ENCODE measurements at regions not wholly inside any gene's neighbourhood (a gene's known extent, or its start where the extent isn't known, plus 50 kb on each side); places are given as distances from the start of the nearest gene placed in this dataset.
A peak's percentile ranks its signal among the peaks of the same experiment; 100 is the strongest.
"Not testable (repeated sequence)": the region's sequence is repeated elsewhere in the genome, so short reads cannot be mapped to it uniquely, and the experiment has no call there.

- DNase-seq (ENCODE audit: low read depth, low spot score), result no peak
These were observed 328.6 kb upstream of the SYNCRIP start for GRCh38 chr6:85971238-85971637.

DNA sequence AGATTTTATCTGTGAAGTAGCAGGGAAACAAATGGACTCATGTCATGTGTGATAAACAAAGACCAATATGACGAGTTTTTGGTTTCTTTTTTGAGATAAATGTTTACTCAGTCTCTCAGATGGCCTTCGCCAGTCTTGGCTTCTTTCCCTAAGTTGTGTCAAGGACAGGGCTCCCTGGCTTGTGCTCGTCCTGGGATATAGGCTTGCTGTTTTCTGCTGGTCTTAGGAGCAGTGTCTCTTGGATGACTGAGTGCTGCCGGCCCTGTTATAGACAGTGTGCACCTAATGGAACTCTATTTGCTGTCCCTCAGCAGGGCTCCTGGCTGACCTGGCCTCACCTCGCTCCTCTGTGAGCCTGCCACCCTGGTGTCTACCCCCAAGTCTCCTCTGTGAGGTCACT lies 324.1 kb upstream of the SYNCRIP start:
- no peak for DNase-seq (ENCODE audit: low read depth, low spot score)

DNA sequence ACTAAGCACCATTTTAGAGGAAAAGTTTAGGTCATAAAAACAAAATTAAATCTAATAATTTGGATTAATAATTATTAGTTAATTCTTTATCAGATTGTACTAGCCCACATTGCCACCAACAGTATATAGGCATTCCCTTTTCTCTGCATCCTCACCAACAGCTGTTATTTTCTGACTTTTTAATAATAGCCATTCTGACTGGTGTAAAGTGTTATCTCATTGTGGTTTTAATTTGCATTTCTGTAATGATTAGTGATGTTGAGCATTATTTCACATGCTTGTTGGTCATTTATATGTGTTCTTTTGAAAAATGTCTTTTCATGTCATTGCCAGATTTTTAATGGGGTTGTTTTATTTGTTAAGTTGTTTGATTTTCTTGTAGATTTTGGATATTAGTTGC lies 319.1 kb upstream of the SYNCRIP start:
- no peak for DNase-seq (ENCODE audit: low read depth, low spot score)

DNA sequence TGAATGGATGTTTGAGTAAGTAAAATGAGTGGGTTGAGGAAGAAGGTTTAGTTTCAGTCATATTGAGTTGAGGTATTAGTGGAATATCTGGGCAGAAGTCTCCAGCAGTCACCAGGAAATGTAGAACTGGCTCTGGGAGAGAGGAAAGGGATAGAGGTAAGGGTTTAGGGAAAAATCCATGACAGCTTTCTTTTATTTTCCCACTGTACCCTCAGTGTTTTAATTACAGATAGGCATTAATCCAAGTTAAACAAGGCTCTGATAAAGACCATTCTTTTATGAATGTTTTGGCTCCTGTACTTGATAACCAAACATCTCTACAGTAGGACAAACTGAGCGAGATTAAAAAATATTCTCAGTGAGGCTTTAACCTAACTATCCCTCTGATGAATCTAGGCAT lies 318.4 kb upstream of the SYNCRIP start:
- no peak for DNase-seq (ENCODE audit: low read depth, low spot score)

- no peak for DNase-seq (ENCODE audit: low read depth, low spot score)
These were observed 305.8 kb upstream of the SYNCRIP start for GRCh38 chr6:85948481-85948880.

DNA sequence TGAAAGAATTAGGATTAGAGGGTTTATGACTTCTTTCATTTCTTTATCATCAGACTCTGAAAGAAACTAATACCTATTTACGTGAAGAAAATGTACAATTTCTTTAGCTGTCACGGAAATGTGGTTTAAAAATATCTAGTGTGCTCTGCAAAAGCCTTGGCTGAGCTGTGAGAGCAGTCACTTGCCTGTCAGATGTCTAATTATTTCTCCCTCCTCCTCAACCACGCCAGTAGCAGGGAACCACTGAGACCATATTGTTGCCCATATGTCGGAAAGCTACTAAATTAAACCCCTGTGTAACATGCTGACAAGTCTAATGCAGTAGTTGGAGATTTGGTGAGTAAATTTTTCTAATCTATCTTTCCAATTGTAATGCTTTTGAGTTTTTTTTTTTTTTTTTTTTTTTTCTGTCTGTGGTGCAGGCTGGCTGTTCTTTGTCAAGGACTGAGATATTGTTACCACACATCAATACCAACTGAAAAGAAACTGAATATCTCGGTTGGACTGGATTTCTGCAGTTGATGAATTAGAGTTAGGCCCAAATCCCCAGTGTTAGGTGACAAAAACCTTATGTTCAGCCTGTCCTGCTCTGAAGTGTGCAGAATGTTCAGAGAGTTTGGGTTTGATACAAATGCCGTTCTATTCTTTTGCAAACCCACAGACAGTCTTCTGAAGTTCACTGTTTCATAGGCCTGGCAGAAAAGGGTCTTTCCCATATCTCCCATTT lies 302.9 kb upstream of the SYNCRIP start:
- DNase-seq (ENCODE audit: low read depth, low spot score), result no peak

DNA sequence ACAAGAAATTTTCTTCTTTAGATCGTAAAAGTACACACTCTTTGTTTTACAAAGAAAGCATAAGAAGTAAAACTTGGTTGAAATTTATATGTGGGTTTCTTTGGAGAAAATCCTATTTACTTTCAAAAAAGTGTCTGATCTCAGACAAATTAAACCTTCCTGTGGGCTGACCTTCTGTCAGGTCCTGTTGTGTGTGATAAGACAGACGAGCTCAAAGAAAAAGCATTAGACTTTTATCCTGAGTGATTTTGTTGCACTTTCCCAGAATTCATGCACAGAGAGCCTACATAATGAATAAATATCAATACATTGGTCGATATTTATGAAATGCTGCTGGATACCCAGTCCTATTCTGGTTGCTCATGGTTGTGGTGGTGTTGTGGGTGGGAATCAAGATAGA lies 302.1 kb upstream of the SYNCRIP start:
- no peak for DNase-seq (ENCODE audit: low read depth, low spot score)

- DNase-seq (ENCODE audit: low read depth, low spot score), result no peak
These were observed 300.2 kb upstream of the SYNCRIP start for GRCh38 chr6:85942844-85943243.

DNA sequence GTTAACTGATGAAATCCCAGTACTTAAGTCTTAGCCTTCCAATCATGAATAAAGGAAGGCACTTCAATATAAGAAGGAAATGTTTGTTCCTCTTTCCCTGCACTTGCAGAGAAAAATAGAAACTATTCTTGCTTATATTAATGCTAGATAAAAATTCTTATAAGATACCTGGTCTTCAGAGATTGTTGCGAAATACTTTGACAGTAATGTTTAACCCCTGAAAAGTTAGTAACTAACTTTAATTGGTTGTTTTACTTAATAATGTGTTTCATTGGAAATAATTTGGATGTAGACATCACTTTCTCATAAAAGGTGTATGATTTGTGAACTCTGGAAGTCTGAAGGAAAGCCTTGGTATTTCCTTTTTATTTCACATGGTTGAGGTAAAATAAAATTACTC lies 294.2 kb upstream of the SYNCRIP start:
- no peak for DNase-seq (ENCODE audit: low read depth, low spot score)

- DNase-seq (ENCODE audit: low read depth, low spot score), result peak; percentile 66
These were observed 280.3 kb upstream of the SYNCRIP start for GRCh38 chr6:85923013-85923430.

GRCh38 chr6:85920782-85921181 lies 278.1 kb upstream of the SYNCRIP start:
- peak; percentile 4 for DNase-seq (ENCODE audit: low read depth, low spot score)

DNA sequence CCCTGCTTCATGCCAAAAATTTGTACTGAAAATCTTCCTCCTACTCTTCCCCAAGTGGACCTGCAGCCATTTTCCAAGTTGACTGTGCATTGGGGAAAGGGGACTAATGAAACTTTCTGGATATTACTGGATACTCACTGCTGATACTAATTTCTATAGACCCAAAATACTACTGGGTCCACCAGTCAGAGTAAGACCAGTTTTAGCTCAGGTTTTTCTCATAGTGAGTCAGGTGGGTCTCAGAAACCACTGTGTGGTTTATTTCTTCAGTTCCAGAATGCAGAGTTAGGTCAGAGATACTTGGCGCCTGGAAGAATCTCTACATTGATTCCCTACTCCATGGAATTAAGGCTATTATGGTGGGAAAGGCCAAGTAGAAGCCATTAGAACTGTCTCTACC lies 274.8 kb upstream of the SYNCRIP start:
- DNase-seq (ENCODE audit: low read depth, low spot score), result no peak

GRCh38 chr6:85913001-85913400 lies 270.3 kb upstream of the SYNCRIP start:
- no peak for DNase-seq (ENCODE audit: low read depth, low spot score)

- DNase-seq (ENCODE audit: low read depth, low spot score), result no peak
These were observed 269.9 kb upstream of the SYNCRIP start for GRCh38 chr6:85912582-85912981.

DNA sequence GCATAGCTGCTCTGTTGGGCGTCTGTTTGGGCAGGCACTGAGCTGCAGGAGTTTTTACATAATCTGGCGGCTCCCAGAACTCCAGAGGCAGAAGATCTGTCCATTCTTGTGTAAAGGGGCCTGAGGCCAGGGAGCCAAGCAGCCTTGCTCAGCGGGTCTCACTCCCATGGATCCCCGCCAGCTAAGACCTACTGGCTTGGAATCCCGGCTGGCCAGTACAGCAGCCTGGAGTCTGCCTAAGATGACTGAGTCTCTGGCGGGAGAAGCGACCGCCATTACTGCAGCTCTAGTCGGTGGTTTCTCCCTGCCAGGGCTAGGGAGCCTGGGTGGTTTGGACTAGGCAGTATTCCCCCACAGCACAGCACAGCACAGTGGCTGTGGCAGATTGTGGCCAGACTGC lies 268.4 kb upstream of the SYNCRIP start:
- no peak for DNase-seq (ENCODE audit: low read depth, low spot score)

DNA sequence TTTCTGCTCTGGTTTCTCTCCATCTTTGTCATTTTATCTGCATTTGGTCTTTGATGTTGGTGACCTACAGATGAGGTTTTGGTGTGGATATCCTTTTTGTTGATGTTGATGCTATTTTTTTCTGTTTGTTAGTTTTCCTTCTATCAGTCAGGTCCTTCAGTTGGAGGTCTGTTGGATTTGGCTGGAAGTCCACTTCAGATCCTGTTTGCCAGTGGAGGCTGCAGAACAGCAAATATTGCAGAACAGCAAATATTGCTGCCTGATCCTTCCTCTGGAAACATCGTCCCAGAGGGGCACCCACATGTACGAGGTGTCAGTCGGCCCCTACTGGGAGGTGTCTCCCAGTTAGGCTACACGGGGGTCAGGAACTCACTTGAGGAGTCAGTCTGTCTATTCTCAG lies 265.4 kb upstream of the SYNCRIP start:
- not testable (repeated sequence) for DNase-seq (ENCODE audit: low read depth, low spot score)

- no peak for DNase-seq (ENCODE audit: low read depth, low spot score)
These were observed 249.7 kb upstream of the SYNCRIP start for GRCh38 chr6:85892346-85892745.

- DNase-seq (ENCODE audit: low read depth, low spot score), result no peak
These were observed 244.8 kb upstream of the SYNCRIP start for GRCh38 chr6:85887461-85887860.

DNA sequence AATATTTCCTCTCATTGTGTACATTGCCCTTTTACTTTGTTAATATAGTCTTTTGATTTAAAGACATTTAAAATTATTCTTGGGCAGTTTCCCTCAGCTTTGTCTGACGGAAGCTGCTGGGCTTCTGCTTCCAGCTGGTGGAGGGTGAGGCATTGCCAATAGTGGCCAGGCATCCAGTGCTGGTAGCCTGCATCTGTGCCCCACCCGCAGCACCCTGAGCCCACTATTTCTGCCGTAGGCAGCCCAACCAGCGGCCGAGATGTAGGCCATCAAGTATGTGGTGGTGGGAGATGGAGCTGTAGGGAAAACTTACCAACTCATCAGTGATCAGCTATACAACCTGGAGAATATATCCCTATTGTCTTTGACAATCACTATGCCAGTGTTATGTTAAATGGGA lies 226.0 kb upstream of the SYNCRIP start:
- DNase-seq (ENCODE audit: low read depth, low spot score), result no peak

DNA sequence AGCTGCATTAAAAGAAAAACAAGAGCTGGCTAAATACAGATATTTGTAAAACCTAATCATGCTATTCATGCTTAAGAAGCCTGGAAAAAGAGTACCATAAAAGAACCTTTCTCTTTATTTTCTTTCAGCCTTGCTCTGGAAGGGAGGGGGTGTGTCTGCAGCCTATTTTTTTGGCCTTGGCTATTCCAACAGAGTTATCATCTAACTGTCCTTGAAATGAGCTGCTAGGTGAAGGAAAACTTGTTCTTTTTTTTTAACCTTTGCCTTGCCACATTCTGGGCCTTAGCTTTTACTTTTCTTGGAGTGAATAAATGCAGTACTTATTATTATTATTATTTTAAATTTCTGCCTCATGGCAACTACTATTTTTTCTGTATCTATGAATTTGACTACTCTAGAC lies 224.9 kb upstream of the SYNCRIP start:
- DNase-seq (ENCODE audit: low read depth, low spot score), result no peak

GRCh38 chr6:85866758-85867401 lies 224.2 kb upstream of the SYNCRIP start:
- DNase-seq (ENCODE audit: low read depth, low spot score), result peak; percentile 6

DNA sequence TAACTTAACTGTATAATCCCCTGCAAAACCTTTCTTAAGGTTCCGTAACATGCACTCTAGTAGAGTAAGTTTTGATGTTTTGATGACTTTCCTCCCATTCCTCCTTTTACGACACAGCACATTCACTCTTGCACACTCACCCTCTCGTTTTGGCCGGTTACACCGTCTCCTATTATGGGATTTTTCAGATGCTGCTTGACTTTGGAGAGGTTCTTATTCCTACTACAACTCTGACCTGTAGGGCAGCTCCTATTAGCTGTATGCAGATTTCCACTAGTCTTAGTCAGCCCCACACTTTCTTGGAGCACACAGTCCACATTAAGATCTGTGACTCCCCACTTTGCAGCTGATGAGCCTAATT lies 223.7 kb upstream of the SYNCRIP start:
- DNase-seq (ENCODE audit: low read depth, low spot score), result no peak
